Right lobe of liver (tissue), 4 donors: ENCODE measurements at regions not wholly inside any gene's neighbourhood (a gene's known extent, or its start where the extent isn't known, plus 50 kb on each side); places are given as distances from the start of the nearest gene placed in this dataset.

Experiments used
- CTCF ChIP-seq, 4 donors: fragments of 200-600 bp in 3 of 4; fragments of 450-650 bp in 1 of 4; IDR thresholded peaks; one replicate each; pipeline versions ENCODE4 v1.5.1 to v1.8.0; 2016 to 2022; ENCODE audit warnings: antibody characterized with exemption in 4 of 4, mild to moderate bottlenecking in 2 of 4
- POLR2A ChIP-seq: fragments of 450-650 bp; IDR thresholded peaks from one replicate; pipeline ENCODE4 v1.6.1; 2017; ENCODE audit warnings: antibody characterized with exemption, mild to moderate bottlenecking
- donor health status: DM: no; HTN: no; CAD: no.
- donor health status: DM: no; HTN: no; CAD: no.
- donor health status: DM: no; HTN: yes; CAD: no.

DNA sequence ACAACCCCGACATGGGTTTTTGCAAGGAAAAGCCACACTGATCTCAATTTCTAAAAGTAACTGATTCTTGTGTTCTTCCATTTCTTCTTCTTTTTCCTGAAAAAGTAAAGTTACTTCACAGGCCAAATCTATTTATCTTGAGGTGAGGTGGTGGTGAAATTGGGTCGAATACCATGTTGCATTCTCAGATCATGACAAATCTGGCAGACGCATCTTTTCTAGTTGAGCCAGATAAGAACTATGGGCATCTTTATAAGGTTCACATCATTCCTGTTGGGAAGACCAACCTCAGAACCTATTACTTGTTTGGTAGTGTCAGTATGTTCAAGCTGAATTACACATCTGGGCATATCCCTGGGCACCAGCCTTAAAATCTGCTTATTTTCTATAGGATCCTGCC lies 78.6 kb upstream of the USP25 start:
- TF ChIP-seq CTCF (IDR thresholded peaks at IDR 0.05) (no peak), POLR2A (no peak)
